AG10803 (cell line): ENCODE measurements at regions not wholly inside any gene's neighbourhood (a gene's known extent, or its start where the extent isn't known, plus 50 kb on each side); places are given as distances from the start of the nearest gene placed in this dataset.

ENCODE experiments used
- DNase-seq: peaks from one replicate; pipeline ENCODE4 v3.0.0; 2010; ENCODE audit warnings: low read depth
- H3K4me3 ChIP-seq: 2 replicates; pipeline ENCODE4 v1.5.1; 2011; ENCODE audit warnings: mild to moderate bottlenecking, low read length, control low read depth
- TF ChIP-seq, protein P1 (sequence below): conservative IDR thresholded peaks from 2 replicates; pipeline ENCODE4 v1.5.1; 2011; ENCODE audit warnings: mild to moderate bottlenecking, low read length, control low read depth, inconsistent platforms

GRCh38 chr13:38590796-38591507, 95.9 kb upstream of the FREM2 start:
- TF ChIP-seq, protein P1, sequence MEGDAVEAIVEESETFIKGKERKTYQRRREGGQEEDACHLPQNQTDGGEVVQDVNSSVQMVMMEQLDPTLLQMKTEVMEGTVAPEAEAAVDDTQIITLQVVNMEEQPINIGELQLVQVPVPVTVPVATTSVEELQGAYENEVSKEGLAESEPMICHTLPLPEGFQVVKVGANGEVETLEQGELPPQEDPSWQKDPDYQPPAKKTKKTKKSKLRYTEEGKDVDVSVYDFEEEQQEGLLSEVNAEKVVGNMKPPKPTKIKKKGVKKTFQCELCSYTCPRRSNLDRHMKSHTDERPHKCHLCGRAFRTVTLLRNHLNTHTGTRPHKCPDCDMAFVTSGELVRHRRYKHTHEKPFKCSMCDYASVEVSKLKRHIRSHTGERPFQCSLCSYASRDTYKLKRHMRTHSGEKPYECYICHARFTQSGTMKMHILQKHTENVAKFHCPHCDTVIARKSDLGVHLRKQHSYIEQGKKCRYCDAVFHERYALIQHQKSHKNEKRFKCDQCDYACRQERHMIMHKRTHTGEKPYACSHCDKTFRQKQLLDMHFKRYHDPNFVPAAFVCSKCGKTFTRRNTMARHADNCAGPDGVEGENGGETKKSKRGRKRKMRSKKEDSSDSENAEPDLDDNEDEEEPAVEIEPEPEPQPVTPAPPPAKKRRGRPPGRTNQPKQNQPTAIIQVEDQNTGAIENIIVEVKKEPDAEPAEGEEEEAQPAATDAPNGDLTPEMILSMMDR: no peak
- DNase-seq: no peak
- no peak overlapping the region for H3K4me3 ChIP-seq

- no peak overlapping the region for H3K4me3 ChIP-seq
- TF ChIP-seq, protein P1: no peak
- DNase-seq: no peak
These were observed 84.6 kb upstream of the FREM2 start for GRCh38 chr13:38602266-38602665.

DNA sequence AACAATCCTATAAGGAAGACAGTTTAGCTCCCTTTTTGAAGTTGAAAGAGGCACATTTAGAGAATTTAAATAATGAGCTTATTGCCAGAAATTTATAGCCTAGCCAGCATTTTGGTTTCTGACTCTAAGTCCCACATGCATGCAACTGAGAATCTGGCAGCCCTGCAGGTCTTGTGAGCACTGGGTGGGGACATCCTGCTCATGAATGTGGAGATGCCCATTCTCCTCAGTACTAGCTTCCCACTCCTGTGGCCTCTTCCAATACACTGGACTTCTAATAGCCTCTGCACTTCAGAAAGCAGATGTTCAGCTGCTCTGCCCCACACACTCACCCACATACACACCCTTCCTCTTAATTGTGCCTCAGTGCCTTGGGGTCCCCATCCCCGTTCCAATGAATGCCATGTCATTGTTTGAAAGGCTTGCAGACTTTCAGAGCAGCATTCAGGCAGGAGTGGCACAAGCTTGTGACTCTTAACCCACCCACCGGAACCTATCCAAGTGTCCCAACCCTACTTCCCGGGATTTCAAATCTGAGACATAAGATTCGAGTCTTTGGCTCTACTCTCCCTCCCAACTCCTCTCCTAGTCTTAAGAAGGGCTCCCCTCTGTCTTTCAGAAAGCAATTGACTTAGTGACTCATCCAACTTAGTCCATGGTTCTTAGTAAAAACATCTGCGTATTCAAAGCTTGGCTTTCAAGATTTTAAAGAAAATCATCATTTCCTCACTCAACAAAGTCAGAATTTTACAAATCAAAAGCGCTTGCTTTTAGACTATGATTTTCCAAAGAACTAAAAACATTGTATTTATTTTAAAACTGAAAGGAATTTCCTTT, 80.0 kb upstream of the FREM2 start:
- DNase-seq: no peak
- no peak overlapping the region for H3K4me3 ChIP-seq
- TF ChIP-seq, protein P1: no peak

DNA sequence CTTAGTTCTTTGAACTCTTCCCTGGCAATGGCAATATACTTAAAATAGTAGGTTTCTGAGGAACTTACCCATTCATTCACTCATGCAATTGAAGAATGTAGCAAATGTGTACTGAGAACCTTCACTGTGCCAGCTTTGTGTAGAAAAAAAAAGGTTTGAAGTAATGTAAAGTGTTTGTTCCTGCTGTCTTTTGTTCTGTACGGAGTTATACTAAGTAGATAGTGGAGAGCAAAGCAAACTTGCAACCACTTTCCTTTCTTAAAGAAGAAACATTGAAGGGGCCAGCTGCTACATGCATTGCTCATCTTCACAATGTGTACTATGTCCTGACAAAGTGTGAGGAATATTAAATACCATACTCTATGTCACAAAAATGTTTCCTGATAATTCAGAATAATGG, 68.9 kb upstream of the FREM2 start:
- TF ChIP-seq, protein P1: no peak
- no peak for DNase-seq
- no peak overlapping the region for H3K4me3 ChIP-seq

DNA sequence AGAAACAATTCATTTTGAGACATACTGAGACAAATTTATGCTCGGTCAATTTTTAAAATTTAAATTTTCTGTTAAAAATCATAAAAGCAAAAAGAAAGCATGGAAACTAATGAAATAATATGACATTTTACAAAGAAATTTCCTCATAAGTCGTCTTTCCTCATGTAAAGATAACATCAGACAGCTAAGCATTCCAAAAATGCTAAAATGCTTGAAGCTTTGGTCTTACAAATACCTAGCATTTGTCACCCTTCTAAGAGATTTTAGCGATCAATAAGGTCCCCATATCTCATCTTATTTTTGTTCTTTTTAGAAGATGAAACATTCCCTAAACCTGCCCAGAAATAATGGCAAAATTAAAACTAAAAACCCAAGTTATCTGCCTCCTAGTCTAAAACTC, 68.5 kb upstream of the FREM2 start:
- DNase-seq: no peak
- H3K4me3 ChIP-seq: no peak overlapping the region
- TF ChIP-seq, protein P1: no peak

- no peak for DNase-seq
- H3K4me3 ChIP-seq: no peak overlapping the region
- TF ChIP-seq, protein P1: no peak
These were observed 68.0 kb upstream of the FREM2 start for GRCh38 chr13:38618881-38619280.

- DNase-seq: no peak
- TF ChIP-seq, protein P1: no peak
- no peak overlapping the region for H3K4me3 ChIP-seq
These were observed 66.0 kb upstream of the FREM2 start for GRCh38 chr13:38620876-38621275.
